Stimulated activated naive CD8-positive, alpha-beta T cell treated with anti-CD3 and anti-CD28 coated beads, Interleukin-15, Interleukin-2, amounts not matched to agents 100 U/mL and 50 U/mL, for 24 hours (primary cell): ENCODE measurements at regions not wholly inside any gene's neighbourhood (a gene's known extent, or its start where the extent isn't known, plus 50 kb on each side); places are given as distances from the start of the nearest gene placed in this dataset.

Source experiments
- ATAC-seq: fragments of 150-1000 bp; cut with Tn5 transposase; one replicate; pipeline ENCODE4 v1.10.0; 2021
- DNase-seq: peaks from one replicate; pipeline ENCODE4 v3.0.0; 2021

DNA sequence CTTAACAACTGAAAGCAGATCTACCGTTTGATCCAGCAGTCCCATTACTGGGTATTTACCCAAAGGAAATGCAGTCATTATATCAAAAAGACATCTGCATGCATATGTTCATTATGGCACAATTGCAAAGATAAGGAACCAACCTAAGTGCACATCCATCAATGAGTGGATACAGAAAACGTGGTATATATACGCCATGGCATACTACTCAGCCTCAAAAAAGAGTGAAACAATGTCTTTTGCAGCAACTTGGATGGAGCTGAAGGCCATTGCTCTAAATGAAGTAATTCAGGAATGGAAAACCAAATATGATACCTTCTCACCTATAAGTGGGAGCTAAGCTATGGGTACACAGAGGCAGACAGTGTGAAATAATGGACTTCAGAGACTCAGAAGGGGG, 169.3 kb downstream of the ZBTB18 start:
- DNase-seq (no peak), ATAC-seq (no peak)

- DNase-seq (no peak), ATAC-seq (no peak)
Observed at GRCh38 chr1:244221991-244222390, 170.9 kb downstream of the ZBTB18 start.

DNA sequence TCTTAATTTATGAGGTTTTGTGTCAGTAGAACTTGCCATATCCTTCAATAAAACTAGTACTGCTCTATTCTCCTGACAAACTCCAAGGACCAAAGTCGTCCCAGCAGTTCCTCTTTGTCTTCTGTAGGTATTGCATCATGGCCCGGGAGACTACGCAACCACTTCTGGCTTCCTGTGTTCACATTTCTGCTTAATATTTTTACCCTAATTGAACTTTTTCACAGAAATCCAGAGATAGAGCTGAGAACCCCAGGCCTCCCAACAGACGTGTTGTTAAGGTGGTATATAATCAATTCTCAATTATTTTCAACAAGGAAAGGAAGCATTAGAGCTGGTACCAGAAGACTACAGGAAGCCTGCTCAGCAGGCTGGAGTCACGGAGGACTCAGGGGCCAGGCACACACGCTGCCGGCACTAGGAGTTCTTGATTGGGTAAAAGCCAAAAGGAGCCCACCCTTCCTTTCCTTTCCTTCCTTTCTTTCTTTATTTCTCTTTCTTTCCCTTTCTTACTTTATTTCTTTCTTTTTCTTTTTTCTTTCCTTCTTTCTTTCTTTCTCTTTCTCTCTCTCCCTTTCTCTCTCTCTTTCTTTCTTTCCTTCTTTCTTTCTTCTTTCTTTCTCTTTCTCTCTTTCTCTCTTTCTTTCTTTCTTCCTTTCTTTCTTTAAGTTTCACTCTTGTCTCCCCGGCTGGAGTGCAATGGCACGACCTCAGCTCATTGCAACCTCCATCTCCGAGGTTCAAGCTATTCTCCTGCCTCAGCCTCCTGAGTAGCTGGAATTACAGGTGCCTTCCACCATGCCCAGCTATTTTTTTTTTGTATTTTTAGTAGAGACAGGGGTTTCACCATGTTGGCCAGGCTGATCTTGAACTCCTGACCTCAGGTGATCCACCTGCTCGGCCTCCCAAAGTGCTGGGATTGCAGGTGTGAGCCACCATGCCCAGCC, 173.7 kb downstream of the ZBTB18 start:
- DNase-seq = no peak
- no peak for ATAC-seq

DNA sequence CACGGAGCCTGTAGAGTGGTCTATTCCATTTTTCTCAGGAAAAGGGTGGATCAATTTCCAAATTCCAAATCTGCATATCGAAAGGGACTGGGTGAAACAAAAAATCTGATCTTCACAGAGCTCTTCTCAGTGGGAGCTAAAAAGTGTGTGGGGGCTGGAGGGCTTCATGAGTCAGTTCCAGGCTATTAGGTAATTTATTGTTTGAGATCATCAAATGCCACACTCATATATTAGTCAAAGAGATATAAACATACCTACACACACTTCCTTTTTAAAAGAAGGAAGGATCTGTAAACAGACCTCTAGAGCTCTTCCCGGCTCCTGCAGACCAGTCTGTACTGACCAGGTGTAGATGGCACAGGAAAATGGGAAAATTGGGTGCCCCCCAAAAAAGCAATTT, 175.4 kb downstream of the ZBTB18 start:
- no peak for DNase-seq
- ATAC-seq = no peak

GRCh38 chr1:244230470-244230869, 179.4 kb downstream of the ZBTB18 start:
- DNase-seq = no peak
- no peak for ATAC-seq

DNA sequence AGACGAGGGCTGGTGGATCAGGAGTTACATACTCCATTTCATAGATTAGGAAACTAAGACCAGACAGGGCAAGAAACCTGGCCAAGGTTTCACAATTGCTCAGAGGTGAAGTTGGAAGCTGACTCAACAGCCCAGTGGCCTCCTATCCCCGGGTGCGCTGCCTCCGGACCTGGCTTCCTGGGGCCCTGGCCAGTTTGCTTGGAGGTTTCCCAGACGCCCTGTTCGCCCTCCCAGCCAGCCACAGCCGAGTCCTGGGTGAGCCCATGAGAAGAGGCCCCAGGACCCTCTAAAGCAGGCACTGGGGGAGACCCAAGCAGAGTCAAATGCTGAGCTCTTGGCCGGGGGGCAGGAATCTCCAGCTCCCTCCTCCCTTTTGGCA, 180.1 kb downstream of the ZBTB18 start:
- ATAC-seq = no peak

DNA sequence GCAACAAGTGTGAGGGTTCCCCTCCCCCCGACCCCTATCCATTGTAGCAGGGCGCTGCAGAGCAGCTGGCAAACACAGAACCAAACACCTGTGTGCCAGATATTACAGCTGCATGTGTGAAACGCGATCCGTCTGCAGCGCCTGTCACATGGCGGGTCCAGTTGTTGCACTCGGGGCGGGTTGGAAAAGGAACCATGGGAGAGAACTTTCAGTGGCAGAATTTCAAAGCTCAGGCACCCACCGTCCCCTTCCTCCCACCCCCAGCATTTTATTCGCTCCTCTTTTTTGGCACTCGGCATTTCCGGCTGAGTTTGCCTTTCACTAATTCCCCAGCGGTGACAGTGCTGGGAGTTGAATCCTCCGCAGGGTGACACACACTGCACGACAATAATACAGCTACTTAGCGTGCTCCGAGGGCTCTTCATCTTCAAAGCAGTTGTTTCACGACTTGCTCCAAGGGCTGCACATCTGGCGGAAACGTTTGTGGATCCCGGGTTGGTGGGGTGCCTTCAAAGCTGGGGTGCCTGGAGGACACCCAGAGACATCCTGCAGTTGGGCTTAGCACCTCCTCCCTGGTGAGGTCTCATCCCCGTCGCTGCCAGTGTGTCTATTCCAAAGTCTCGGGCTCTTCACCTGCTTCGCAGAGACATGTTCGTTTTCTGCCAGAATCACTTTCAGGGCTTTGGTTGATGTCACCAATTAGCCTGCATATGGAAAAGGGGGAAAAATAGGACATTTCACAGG, 180.7 kb downstream of the ZBTB18 start:
- DNase-seq (no peak), ATAC-seq (no peak)

More for the DNA sequence above, 180.1 kb downstream of the ZBTB18 start:
- DNase-seq = no peak

DNA sequence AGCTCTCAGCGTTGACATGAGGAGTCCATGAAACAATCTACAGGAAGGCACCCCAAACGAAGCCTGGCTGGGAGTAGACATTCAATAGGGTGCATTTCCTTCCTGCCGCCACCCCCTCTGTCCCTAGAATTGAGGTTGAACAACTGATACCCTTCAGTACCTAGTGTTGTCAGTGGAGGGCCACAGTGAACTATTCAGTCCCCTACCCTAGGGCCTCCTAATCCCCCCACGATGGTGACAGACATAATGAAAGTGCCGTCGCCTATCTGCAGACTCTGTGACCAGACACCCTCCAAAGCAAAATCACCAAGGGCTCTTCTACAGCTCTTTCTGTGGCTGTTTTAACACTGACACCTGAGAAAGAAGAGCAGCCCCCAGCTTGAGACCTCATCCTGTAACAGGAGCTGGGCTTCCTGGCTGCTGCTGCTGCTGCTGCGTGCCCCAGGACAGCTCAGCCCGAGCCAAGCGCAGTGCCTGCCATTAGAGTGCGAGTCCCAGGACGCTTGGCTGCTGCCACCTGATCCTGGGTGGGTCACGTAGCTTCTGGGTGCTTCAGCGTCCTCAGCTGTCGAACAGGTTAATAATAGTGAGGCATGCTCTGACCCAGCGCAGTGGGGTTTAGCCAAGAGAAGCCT, 183.0 kb downstream of the ZBTB18 start:
- no peak for ATAC-seq
- DNase-seq = no peak

GRCh38 chr1:244235157-244235556, 184.1 kb downstream of the ZBTB18 start:
- DNase-seq (no peak), ATAC-seq (no peak)

DNA sequence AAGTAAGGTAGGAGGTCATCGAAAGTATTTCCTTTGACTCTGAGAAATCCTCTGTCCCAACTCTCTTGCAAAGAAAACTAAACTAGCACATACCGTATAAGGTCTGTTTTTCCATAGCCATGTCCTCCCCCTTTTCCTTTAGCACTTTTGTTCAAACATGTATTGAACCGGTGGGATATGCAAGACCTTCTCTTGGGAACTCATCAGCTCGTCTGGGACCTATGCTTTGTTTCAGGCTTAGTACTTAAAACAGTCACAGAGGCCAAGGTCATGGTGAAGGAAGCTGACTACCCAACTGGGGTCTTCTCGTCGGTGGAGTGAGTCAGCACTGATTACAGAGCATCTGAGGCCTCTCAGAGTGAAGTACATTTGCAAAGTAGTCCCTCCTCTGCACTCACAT, 185.0 kb downstream of the ZBTB18 start:
- ATAC-seq = no peak
- DNase-seq = no peak

- no peak for DNase-seq
- no peak for ATAC-seq
Observed at GRCh38 chr1:244236721-244237120, 185.6 kb downstream of the ZBTB18 start.

DNA sequence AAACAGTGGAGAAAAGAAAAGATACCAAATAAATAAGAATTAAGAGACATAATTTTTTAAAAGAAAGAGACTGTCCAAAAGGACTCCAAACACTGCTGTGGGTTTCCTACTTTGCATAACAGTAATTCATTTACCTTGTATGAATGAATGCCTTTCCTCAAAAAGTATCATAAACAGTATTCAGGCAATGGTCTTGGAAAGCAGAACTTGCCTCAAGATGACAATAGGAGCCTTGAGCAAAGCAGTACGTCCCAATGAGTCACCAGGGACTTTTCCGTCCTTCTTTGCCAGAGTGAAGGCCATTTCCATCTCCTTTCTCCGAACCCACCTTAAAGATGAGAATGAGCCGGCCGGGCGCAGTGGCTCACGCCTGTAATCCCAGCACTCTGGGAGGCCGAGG, 186.4 kb downstream of the ZBTB18 start:
- DNase-seq (no peak), ATAC-seq (no peak)

- ATAC-seq (no peak), DNase-seq (no peak)
Observed at GRCh38 chr1:244239261-244239770, 188.2 kb downstream of the ZBTB18 start.

DNA sequence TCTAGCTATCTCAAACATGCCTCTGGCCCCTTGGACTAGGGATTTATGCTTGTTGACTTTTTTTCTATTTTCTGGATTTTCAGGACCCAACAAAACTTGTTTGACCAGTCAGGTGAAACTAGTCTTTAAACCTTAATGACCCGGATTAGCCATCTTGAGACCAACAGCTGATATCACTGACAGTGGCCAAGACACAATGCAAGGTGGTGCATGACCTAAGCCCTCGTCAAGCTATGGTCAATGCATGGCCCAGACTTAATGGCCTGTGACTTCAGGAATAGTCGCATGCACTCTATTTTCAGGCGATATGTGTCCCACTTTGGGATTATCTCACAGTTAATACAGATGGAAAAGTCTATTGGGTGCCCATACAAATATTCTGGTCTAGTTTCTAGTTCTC, 190.4 kb downstream of the ZBTB18 start:
- DNase-seq (no peak), ATAC-seq (no peak)

- DNase-seq (no peak), ATAC-seq (no peak)
Observed at GRCh38 chr1:244242446-244242845, 191.4 kb downstream of the ZBTB18 start.

- DNase-seq (no peak), ATAC-seq (no peak)
Observed at GRCh38 chr1:244246334-244246733, 195.3 kb downstream of the ZBTB18 start.

- ATAC-seq (no peak), DNase-seq (no peak)
Observed at GRCh38 chr1:244248426-244248825, 197.3 kb downstream of the ZBTB18 start.

DNA sequence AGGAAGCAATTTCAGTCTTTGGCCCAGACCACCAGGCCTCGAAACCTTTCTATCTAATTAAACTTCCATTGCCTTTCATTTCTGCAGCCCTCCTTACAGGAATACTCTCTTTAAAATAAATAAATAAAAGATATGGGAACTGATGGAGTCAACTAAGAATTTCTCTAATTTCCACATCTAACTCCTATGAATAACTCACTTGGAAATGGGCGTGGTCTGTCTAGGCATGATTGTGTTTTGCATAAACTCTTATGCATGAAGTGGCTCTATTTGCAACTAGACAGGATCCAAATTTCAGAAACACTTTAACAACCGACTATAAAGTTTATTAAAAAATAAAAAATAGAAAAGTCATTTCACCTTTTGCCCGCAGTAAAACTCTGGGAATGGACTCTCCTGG, 199.5 kb downstream of the ADSS2 start:
- ATAC-seq (no peak), DNase-seq (no peak)

GRCh38 chr1:244254467-244254866, 197.2 kb downstream of the ADSS2 start:
- no peak for DNase-seq
- ATAC-seq = peak; percentile 36

- DNase-seq (no peak), ATAC-seq (no peak)
Observed at GRCh38 chr1:244255426-244255965, 196.2 kb downstream of the ADSS2 start.

DNA sequence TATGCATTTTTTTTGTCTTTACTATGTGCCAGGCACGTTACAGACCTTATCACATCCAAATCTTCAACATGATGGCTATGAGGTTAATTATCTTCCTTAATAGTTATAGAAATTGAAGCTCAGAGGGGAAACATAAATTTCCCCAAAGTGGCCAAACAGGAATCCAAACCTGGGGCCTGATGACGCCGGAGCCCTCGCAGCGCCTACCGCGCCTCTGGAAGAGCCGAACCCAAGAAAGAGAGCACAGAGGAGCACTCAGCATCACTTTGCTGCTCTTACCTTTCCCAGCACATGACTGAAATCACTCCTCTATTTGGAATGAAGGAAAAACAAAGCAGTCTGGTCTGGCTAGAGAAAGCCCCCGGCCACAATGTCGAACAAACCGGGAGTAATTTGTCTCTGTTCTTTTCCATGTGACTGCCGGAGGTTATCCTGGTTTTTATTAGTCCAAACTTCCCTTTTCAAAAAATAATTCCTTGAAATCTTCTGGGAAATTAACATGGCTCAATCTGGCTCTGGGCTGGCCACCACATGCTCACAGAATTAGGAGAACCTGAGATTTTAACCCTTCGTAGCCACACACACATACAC, 195.5 kb downstream of the ADSS2 start:
- DNase-seq (no peak), ATAC-seq (no peak)

DNA sequence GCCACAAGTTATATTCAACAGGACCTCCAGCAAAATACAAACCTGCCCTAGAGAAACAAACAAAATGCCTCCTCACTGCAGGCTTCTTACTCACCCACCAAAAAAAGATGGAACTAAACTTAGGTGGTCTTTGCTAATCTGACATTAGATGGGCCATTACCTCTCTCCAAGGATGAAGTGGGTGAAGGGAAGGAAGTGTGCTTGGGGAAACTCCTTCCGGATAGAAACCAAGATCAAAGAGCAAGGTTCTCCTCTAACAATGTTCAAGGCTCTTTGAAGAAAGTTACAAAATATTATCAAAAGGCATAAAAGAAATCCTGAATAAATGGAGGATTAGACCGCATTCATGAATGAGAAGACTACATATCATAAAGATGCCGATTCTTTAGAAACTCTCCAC, 187.5 kb downstream of the ADSS2 start:
- DNase-seq = no peak
- ATAC-seq = no peak
